ENCODE measurements at regions not wholly inside any gene's neighbourhood (a gene's known extent, or its start where the extent isn't known, plus 50 kb on each side); places are given as distances from the start of the nearest gene placed in this dataset.
A peak's percentile ranks its signal among the peaks of the same experiment; 100 is the strongest.

GRCh38 chr4:8526363-8526855 is 53.8 kb upstream of the GPR78 start:
- no peak for DNase-seq

- peak; percentile 51 for DNase-seq
Measured at GRCh38 chr4:8528713-8529112, 51.5 kb upstream of the GPR78 start.

All from DMS79 (cell line).